Right lobe of liver (tissue), 6 donors: ENCODE measurements at regions not wholly inside any gene's neighbourhood (a gene's known extent, or its start where the extent isn't known, plus 50 kb on each side); places are given as distances from the start of the nearest gene placed in this dataset.
A peak's percentile ranks its signal among the peaks of the same experiment; 100 is the strongest.
"Not testable (repeated sequence)": the region's sequence is repeated elsewhere in the genome, so short reads cannot be mapped to it uniquely, and the experiment has no call there.

Experiments
- ATAC-seq, 4 donors: fragments of 200-7000 bp; cut with Tn5 transposase; one replicate each; pipeline ENCODE4 v1.9.1; 2020; ENCODE audit warnings: mild to moderate bottlenecking in 4 of 4, moderate library complexity in 4 of 4
- DNase-seq, 3 donors: peaks; one replicate each; pipeline ENCODE4 v3.0.0-alpha.2; 2020
- H3K27ac ChIP-seq, 3 donors: fragments of 200-600 bp; one replicate each; pipeline ENCODE4 v1.8.0; 2022
- H3K27me3 ChIP-seq, 2 donors: fragments of 200-600 bp; one replicate each; pipeline ENCODE4 v1.8.0; 2022
- H3K36me3 ChIP-seq, 4 donors: fragments of 200-600 bp; sonication (generic) in 1 of 4; one replicate each; pipeline versions ENCODE4 v1.5.1 to v1.8.0; 2017 to 2022; ENCODE audit warnings: control low read depth in 1 of 4
- H3K4me1 ChIP-seq, 4 donors: fragments of 200-600 bp; sonication (generic) in 1 of 4; one replicate each; pipeline versions ENCODE4 v1.5.1 to v1.8.0; 2017 to 2022; ENCODE audit warnings: control low read depth in 1 of 4
- H3K4me3 ChIP-seq, 3 donors: fragments of 200-600 bp; one replicate each; pipeline ENCODE4 v1.8.0; 2022
- H3K9me3 ChIP-seq, 4 donors: fragments of 200-600 bp; sonication (generic) in 1 of 4; one replicate each; pipeline versions ENCODE4 v1.5.1 to v1.8.0; 2017 to 2022; ENCODE audit warnings: control low read depth in 1 of 4
- CTCF ChIP-seq, 4 donors: fragments of 200-600 bp in 3 of 4; fragments of 450-650 bp in 1 of 4; IDR thresholded peaks; one replicate each; pipeline versions ENCODE4 v1.5.1 to v1.8.0; 2016 to 2022; ENCODE audit warnings: antibody characterized with exemption in 4 of 4, mild to moderate bottlenecking in 2 of 4
- POLR2A ChIP-seq: fragments of 450-650 bp; IDR thresholded peaks from one replicate; pipeline ENCODE4 v1.6.1; 2017; ENCODE audit warnings: antibody characterized with exemption, mild to moderate bottlenecking
- WGBS: methylation state at CpG from one replicate; pipeline ENCODE4 v1.1.6; 2018; ENCODE audit warnings: low coverage, low lambda C conversion rate; ENCODE audit not compliant: insufficient coverage; ENCODE audit errors: missing lambda C conversion rate; 5-methylcytosine and 5-hydroxymethylcytosine counted together
- intact Hi-C, 2 donors: fragments of 100-400 bp; cut with DNase I; formaldehyde crosslinking; loops; one replicate each; pipeline versions ENCODE4 v1.11.2 to v1.14.1; 2022
- donor health status: DM: no; HTN: yes; CAD: no.
- donor health status: DM: no; HTN: no; CAD: no.
- donor health status: DM: no; HTN: no; CAD: no.
- donor health status: DM: no; HTN: yes; CAD: no.
- donor health status: DM: no; HTN: yes; CAD: no.

DNA sequence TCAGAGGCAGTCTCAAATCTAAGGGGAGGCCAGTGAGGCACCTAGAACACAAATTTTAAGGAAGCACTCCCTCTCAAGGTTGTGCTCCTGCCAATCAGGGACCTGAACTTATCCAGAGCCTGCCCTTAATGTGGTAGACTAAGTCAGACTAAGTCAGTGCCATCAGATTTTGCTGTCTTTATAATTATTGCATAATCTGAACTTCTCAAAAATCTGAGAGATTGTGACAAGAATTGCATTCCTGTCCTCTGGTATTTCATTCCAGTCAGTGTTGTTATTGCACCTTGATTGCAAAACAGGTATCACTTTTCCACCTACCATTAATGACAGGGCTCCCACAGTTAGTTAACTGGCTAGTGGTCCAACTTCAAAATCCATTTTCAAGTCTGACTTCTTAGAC is 197.1 kb upstream of the HCN1 start:
- no peak overlapping the region for H3K4me3 ChIP-seq

GRCh38 chr5:45890441-45891080 is 194.4 kb upstream of the HCN1 start:
- H3K36me3 ChIP-seq, H3K4me1 ChIP-seq, H3K27me3 ChIP-seq, H3K9me3 ChIP-seq, H3K4me3 ChIP-seq, H3K27ac ChIP-seq, ATAC-seq, intact Hi-C loops: not testable (repeated sequence)
- no CpG with 5 or more reads among the region's 28 CpGs for WGBS
- DNase-seq = peak in 1 of 3 donors; percentile 52

More for the DNA sequence above, 197.1 kb upstream of the HCN1 start:
- Histone ChIP-seq H3K9me3 (peaks cover 0 to 7% (median 0%) of the 10 kb centered on the region in 4 donors), H3K27ac (no peak overlapping the region), H3K27me3 (no peaks in the 10 kb centered on the region), H3K4me1 (no peaks in the 10 kb centered on the region), H3K36me3 (no peaks in the 10 kb centered on the region)
- ATAC-seq = no peak
- TF ChIP-seq POLR2A (no peak), CTCF (IDR thresholded peaks at IDR 0.05) (no peak)
- no peak for DNase-seq
- intact Hi-C loops = no loop called here

GRCh38 chr5:45862763-45863162 is 166.6 kb upstream of the HCN1 start:
- Histone ChIP-seq H3K27me3 (no peaks in the 10 kb centered on the region), H3K27ac (no peak overlapping the region), H3K36me3 (no peaks in the 10 kb centered on the region), H3K4me3 (no peak overlapping the region), H3K9me3 (no peaks in the 10 kb centered on the region), H3K4me1 (no peaks in the 10 kb centered on the region)
- WGBS = 26% methylated on average over 2 of the region's 2 CpGs
- TF ChIP-seq POLR2A = no peak
- intact Hi-C loops = no loop called here
- DNase-seq (no peak), ATAC-seq (no peak)

DNA sequence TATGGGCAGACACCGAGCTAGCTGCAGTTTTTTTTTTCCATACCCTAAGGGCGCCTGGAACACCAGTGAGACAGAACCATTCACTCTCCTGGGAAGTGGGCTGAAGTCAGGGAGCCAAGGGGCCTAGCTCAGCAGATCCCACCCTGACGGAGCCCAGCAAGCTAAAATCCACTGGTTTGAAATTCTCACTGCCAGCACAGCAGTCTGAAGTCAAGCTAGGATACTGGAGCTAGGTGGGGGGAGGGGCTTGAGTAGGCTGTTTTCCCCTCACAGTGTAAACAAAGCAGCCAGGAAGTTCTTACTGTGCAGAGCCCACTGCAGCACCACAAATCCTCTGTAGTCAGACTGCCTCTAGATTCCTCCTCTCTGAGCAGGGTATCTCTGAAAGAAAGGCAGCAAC is 151.7 kb upstream of the HCN1 start:
- intact Hi-C loops = no loop called here
- Histone ChIP-seq H3K27ac (no peak overlapping the region), H3K36me3 (no peaks in the 10 kb centered on the region), H3K27me3 (no peaks in the 10 kb centered on the region), H3K9me3 (no peaks in the 10 kb centered on the region), H3K4me1 (no peaks in the 10 kb centered on the region), H3K4me3 (no peak overlapping the region)
- WGBS = 54% methylated on average over 2 of the region's 3 CpGs
- no peak for DNase-seq
- TF ChIP-seq POLR2A (no peak), CTCF (IDR thresholded peaks at IDR 0.05) (no peak)
- no peak for ATAC-seq

GRCh38 chr5:45826055-45826454 is 129.9 kb upstream of the HCN1 start:
- WGBS = 79% methylated on average over 2 of the region's 2 CpGs
- ATAC-seq = no peak
- DNase-seq = no peak
- no peaks in the 10 kb centered on the region for H3K4me1 ChIP-seq
- TF ChIP-seq CTCF (IDR thresholded peaks at IDR 0.05) (no peak), POLR2A (no peak)
- H3K4me3 ChIP-seq = no peak overlapping the region
- H3K27me3 ChIP-seq = no peaks in the 10 kb centered on the region
- intact Hi-C loops = no loop called here
- H3K27ac ChIP-seq = no peak overlapping the region
- H3K9me3 ChIP-seq = no peaks in the 10 kb centered on the region
- no peaks in the 10 kb centered on the region for H3K36me3 ChIP-seq

DNA sequence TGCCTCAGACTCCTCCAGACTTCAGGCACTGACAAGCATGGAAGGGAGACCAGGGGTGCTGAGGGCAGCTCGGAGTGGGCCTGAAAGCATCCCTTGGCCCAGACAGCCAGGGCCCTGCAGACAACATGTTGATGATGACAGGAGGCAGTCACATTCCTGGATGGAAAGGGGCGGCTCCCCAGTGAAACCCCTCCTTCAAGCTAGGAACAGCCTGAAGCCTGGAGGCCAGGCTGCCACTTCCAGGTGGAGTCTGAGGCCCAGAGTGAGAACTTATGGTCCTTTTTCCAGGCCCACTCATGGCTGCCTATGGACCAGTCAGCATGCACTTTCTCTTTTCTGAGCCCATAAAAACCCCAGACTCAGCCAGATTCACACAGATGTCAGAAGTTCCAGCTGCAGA is 104.2 kb upstream of the HCN1 start:
- intact Hi-C loops = no loop called here
- no CpG with 5 or more reads among the region's 2 CpGs for WGBS
- peak in 1 of 4 donors; percentile 35 for ATAC-seq
- H3K36me3 ChIP-seq = no peaks in the 10 kb centered on the region
- no peaks in the 10 kb centered on the region for H3K4me1 ChIP-seq
- DNase-seq = no peak
- no peak overlapping the region for H3K27ac ChIP-seq
- TF ChIP-seq POLR2A = no peak
- no peak for TF ChIP-seq CTCF (IDR thresholded peaks at IDR 0.05)
- H3K27me3 ChIP-seq = no peaks in the 10 kb centered on the region
- no peak overlapping the region for H3K4me3 ChIP-seq
- no peaks in the 10 kb centered on the region for H3K9me3 ChIP-seq
